ENCODE measurements at regions not wholly inside any gene's neighbourhood (a gene's known extent, or its start where the extent isn't known, plus 50 kb on each side); places are given as distances from the start of the nearest gene placed in this dataset.

- TF ChIP-seq CTCF (IDR thresholded peaks at IDR 0.05; ENCODE audit: insufficient read depth, low read length) (no peak), SPI1 (IDR thresholded peaks at IDR 0.05; ENCODE audit: borderline replicate concordance, low read depth) (no peak), REST (IDR thresholded peaks at IDR 0.05; ENCODE audit: insufficient replicate concordance, low read depth) (no peak), POLR2AphosphoS5 (IDR thresholded peaks at IDR 0.05; ENCODE audit: low read depth) (no peak), GABPA (IDR thresholded peaks at IDR 0.05; ENCODE audit: low read depth) (no peak)
- no peak overlapping the region for H3K27ac ChIP-seq (replicated peaks)
Measured at GRCh38 chr2:146392631-146393030, 1452.2 kb upstream of the ACVR2A start.

GRCh38 chr2:146392186-146392585 lies 1452.6 kb upstream of the ACVR2A start:
- no peak for TF ChIP-seq GABPA (IDR thresholded peaks at IDR 0.05; ENCODE audit: low read depth)
- no peak for TF ChIP-seq REST (IDR thresholded peaks at IDR 0.05; ENCODE audit: insufficient replicate concordance, low read depth)
- TF ChIP-seq CTCF (IDR thresholded peaks at IDR 0.05; ENCODE audit: insufficient read depth, low read length) = no peak
- DNase-seq (ENCODE audit: low read depth in 1 of 2, low spot score in 1 of 2) = no peak
- H3K4me3 ChIP-seq (replicated peaks; ENCODE audit: insufficient read depth, low read length) = no peak overlapping the region

More at GRCh38 chr2:146392631-146393030, 1452.2 kb upstream of the ACVR2A start:
- DNase-seq (ENCODE audit: low read depth in 1 of 2, low spot score in 1 of 2) = no peak
- Histone ChIP-seq H3K4me3 (replicated peaks; ENCODE audit: insufficient read depth, low read length) (no peak overlapping the region), H3K27me3 (ENCODE audit: insufficient read depth, poor library complexity, severe bottlenecking) (no peaks in the 10 kb centered on the region)

GRCh38 chr2:146388757-146389156 lies 1456.1 kb upstream of the ACVR2A start:
- TF ChIP-seq POLR2AphosphoS5 (IDR thresholded peaks at IDR 0.05; ENCODE audit: low read depth) (no peak), GABPA (IDR thresholded peaks at IDR 0.05; ENCODE audit: low read depth) (no peak), REST (IDR thresholded peaks at IDR 0.05; ENCODE audit: insufficient replicate concordance, low read depth) (no peak), CTCF (IDR thresholded peaks at IDR 0.05; ENCODE audit: insufficient read depth, low read length) (no peak), SPI1 (IDR thresholded peaks at IDR 0.05; ENCODE audit: borderline replicate concordance, low read depth) (no peak)

More at GRCh38 chr2:146392186-146392585, 1452.6 kb upstream of the ACVR2A start:
- no peaks in the 10 kb centered on the region for H3K27me3 ChIP-seq (ENCODE audit: insufficient read depth, poor library complexity, severe bottlenecking)
- H3K27ac ChIP-seq (replicated peaks) = no peak overlapping the region

More at GRCh38 chr2:146388757-146389156, 1456.1 kb upstream of the ACVR2A start:
- no peak overlapping the region for H3K27ac ChIP-seq (replicated peaks)
- H3K4me3 ChIP-seq (replicated peaks; ENCODE audit: insufficient read depth, low read length) = no peak overlapping the region
- no peak for DNase-seq (ENCODE audit: low read depth in 1 of 2, low spot score in 1 of 2)
- no peaks in the 10 kb centered on the region for H3K27me3 ChIP-seq (ENCODE audit: insufficient read depth, poor library complexity, severe bottlenecking)

Measured in HL-60 (cell line).